Gastrocnemius medialis (tissue), 4 donors: ENCODE measurements at regions not wholly inside any gene's neighbourhood (a gene's known extent, or its start where the extent isn't known, plus 50 kb on each side); places are given as distances from the start of the nearest gene placed in this dataset.

Source experiments
- ATAC-seq, 2 donors: fragments of 150-250 bp; one replicate each; pipeline ENCODE4 v1.9.1; 2016
- DNase-seq, 2 donors: peaks; one replicate each; pipeline ENCODE4 v3.0.0-alpha.2; 2019
- H3K27ac ChIP-seq, 4 donors: fragments of 200-600 bp; sonication (generic); 1 replicate in 1 of 4; 2 replicates in 3 of 4; pipeline ENCODE4 v1.5.1; 2016 to 2018; ENCODE audit warnings: mild to moderate bottlenecking in 2 of 4, moderate library complexity in 1 of 4
- H3K27me3 ChIP-seq, 3 donors: fragments of 200-600 bp; sonication (generic) in 2 of 3; 1 replicate in 1 of 3; 2 replicates in 2 of 3; pipeline versions ENCODE4 v1.5.1 to v1.6.0; 2016 to 2019; ENCODE audit warnings: mild to moderate bottlenecking in 1 of 3, moderate library complexity in 1 of 3
- H3K36me3 ChIP-seq, 2 donors: fragments of 200-600 bp; sonication (generic) in 1 of 2; one replicate each; pipeline ENCODE4 v1.5.1; 2017 to 2018
- H3K4me1 ChIP-seq, 2 donors: fragments of 200-600 bp; sonication (generic) in 1 of 2; one replicate each; pipeline ENCODE4 v1.5.1; 2016 to 2017; ENCODE audit warnings: mild to moderate bottlenecking in 2 of 2
- H3K4me3 ChIP-seq, 4 donors: fragments of 200-600 bp; sonication (generic) in 3 of 4; 1 replicate in 1 of 4; 2 replicates in 3 of 4; pipeline ENCODE4 v1.5.1; 2016 to 2019; ENCODE audit warnings: mild to moderate bottlenecking in 2 of 4
- H3K9me3 ChIP-seq, 3 donors: fragments of 200-600 bp; sonication (generic) in 2 of 3; 1 replicate in 1 of 3; 2 replicates in 2 of 3; pipeline ENCODE4 v1.5.1; 2016 to 2019
- CTCF ChIP-seq, 5 experiments: fragments of 450-650 bp in 3 of 5; fragments of 200-600 bp in 2 of 5; sonication (generic) in 2 of 5; IDR thresholded peaks in 4 of 5; conservative IDR thresholded peaks in 1 of 5; 1 replicate in 4 of 5; 2 replicates in 1 of 5; pipeline ENCODE4 v1.5.1; 2016 to 2019; ENCODE audit warnings: antibody characterized with exemption in 5 of 5, mild to moderate bottlenecking in 3 of 5, moderate library complexity in 3 of 5
- POLR2A ChIP-seq, 2 donors: fragments of 450-650 bp; IDR thresholded peaks; one replicate each; pipeline ENCODE4 v1.6.1; 2017; ENCODE audit warnings: antibody characterized with exemption in 2 of 2, mild to moderate bottlenecking in 2 of 2, moderate library complexity in 2 of 2
- in situ Hi-C, 4 donors: fragments of 200-750 bp; cut with MboI; loops; one replicate each; pipeline versions ENCODE4 v1.15.0 to v1.8.0; 2017; ENCODE audit warnings: low sequenced_read_pairs in 4 of 4
- intact Hi-C: fragments of 100-400 bp; cut with DNase I; formaldehyde crosslinking; loops from one replicate; pipeline ENCODE4 v1.15.1; 2023; ENCODE audit warnings: low total_unique reads

- TF ChIP-seq CTCF (IDR thresholded peaks at IDR 0.05 in 4 of 5, conservative IDR thresholded peaks at IDR 0.05 in 1 of 5) (no peak), POLR2A (IDR thresholded peaks at IDR 0.05) (no peak)
- Histone ChIP-seq H3K4me3 (no peak overlapping the region), H3K9me3 (no peaks in the 10 kb centered on the region), H3K36me3 (no peaks in the 10 kb centered on the region), H3K27ac (no peak overlapping the region), H3K27me3 (no peaks in the 10 kb centered on the region), H3K4me1 (no peaks in the 10 kb centered on the region)
- ATAC-seq (no peak), DNase-seq (no peak)
- intact Hi-C loops (no loop called here), in situ Hi-C loops (no loop called here)
Observed at GRCh38 chrX:10726647-10727046, 106.3 kb upstream of the MID1 start.

GRCh38 chrX:10728806-10729389 lies 108.5 kb upstream of the MID1 start:
- no peak for ATAC-seq
- in situ Hi-C loops = no loop called here
- no peak overlapping the region for H3K4me3 ChIP-seq
- no peaks in the 10 kb centered on the region for H3K4me1 ChIP-seq
- H3K9me3 ChIP-seq = no peaks in the 10 kb centered on the region
- no peak for TF ChIP-seq CTCF (IDR thresholded peaks at IDR 0.05 in 4 of 5, conservative IDR thresholded peaks at IDR 0.05 in 1 of 5)
- TF ChIP-seq POLR2A (IDR thresholded peaks at IDR 0.05) = no peak
- H3K27me3 ChIP-seq = no peaks in the 10 kb centered on the region
- DNase-seq = no peak
- no peak overlapping the region for H3K27ac ChIP-seq
- intact Hi-C loops = no loop called here
- H3K36me3 ChIP-seq = no peaks in the 10 kb centered on the region

DNA sequence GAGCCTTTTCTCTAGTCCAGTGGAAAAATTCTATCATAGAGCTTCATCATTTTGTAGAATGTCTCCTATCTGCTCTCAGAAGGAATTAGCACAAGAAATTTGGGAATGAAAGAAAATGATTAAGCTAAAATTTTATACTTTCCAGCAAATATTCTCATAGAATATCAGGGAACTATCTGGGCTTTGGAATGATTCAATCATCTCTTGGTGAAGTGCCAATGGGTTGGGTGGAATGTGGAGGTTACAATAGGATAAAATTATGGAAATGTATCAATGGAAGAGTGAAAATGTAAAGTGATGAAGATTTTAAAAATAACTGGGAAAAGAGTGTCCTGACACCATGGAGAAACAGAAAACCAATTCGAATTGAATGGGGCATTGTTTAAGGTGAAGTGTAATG lies 119.0 kb upstream of the MID1 start:
- no peaks in the 10 kb centered on the region for H3K4me1 ChIP-seq
- no peaks in the 10 kb centered on the region for H3K9me3 ChIP-seq
- no peaks in the 10 kb centered on the region for H3K36me3 ChIP-seq
- no peaks in the 10 kb centered on the region for H3K27me3 ChIP-seq
- no peak overlapping the region for H3K4me3 ChIP-seq
- no peak for ATAC-seq
- intact Hi-C loops = no loop called here
- no peak overlapping the region for H3K27ac ChIP-seq
- no peak for DNase-seq
- TF ChIP-seq CTCF (IDR thresholded peaks at IDR 0.05 in 4 of 5, conservative IDR thresholded peaks at IDR 0.05 in 1 of 5) = no peak
- TF ChIP-seq POLR2A (IDR thresholded peaks at IDR 0.05) = no peak
- in situ Hi-C loops = no loop called here

GRCh38 chrX:10741003-10741402 lies 120.6 kb upstream of the MID1 start:
- Histone ChIP-seq H3K27ac (no peak overlapping the region), H3K9me3 (no peaks in the 10 kb centered on the region), H3K4me3 (no peak overlapping the region), H3K4me1 (no peaks in the 10 kb centered on the region), H3K36me3 (no peaks in the 10 kb centered on the region), H3K27me3 (no peaks in the 10 kb centered on the region)
- no peak for DNase-seq
- in situ Hi-C loops (no loop called here), intact Hi-C loops (no loop called here)
- TF ChIP-seq CTCF (IDR thresholded peaks at IDR 0.05 in 4 of 5, conservative IDR thresholded peaks at IDR 0.05 in 1 of 5) (no peak), POLR2A (IDR thresholded peaks at IDR 0.05) (no peak)
- ATAC-seq = no peak

DNA sequence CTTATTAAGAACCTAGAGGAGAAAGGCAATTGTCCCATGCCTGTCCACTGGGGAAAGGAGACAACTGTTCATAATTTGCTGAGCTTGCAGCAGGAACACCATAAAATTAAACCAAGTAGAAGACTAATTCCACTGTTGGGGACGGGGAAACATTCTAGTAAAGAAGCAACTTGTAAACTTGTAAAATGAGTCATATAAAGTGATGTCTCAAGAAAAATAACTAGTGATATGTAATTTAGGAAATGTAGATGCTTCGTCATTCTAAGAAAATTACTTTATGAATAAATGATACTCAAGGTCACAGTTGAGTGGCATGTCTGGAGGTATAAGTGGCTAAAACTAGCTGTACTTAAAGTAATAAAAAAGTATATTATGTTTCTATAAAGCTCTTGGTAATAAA lies 121.2 kb upstream of the MID1 start:
- Histone ChIP-seq H3K27ac (no peak overlapping the region), H3K4me1 (no peaks in the 10 kb centered on the region), H3K9me3 (no peaks in the 10 kb centered on the region), H3K36me3 (no peaks in the 10 kb centered on the region), H3K4me3 (no peak overlapping the region), H3K27me3 (no peaks in the 10 kb centered on the region)
- DNase-seq = no peak
- in situ Hi-C loops = no loop called here
- intact Hi-C loops = no loop called here
- TF ChIP-seq POLR2A (IDR thresholded peaks at IDR 0.05) = no peak
- TF ChIP-seq CTCF (IDR thresholded peaks at IDR 0.05 in 4 of 5, conservative IDR thresholded peaks at IDR 0.05 in 1 of 5) = no peak
- no peak for ATAC-seq
